Activated T-cell treated with anti-CD3 and anti-CD28 coated beads, Interleukin-2, amount 50 U/mL, for 24 hours (primary cell): ENCODE measurements at regions not wholly inside any gene's neighbourhood (a gene's known extent, or its start where the extent isn't known, plus 50 kb on each side); places are given as distances from the start of the nearest gene placed in this dataset.

Experiments
- DNase-seq: peaks from one replicate; pipeline ENCODE4 v3.0.0-alpha.2; 2020
- H3K27ac Mint-ChIP-seq: 2 replicates; pipeline ENCODE4 v1.8.0; 2020; ENCODE audit warnings: mild to moderate bottlenecking, mixed read lengths
- H3K27me3 Mint-ChIP-seq: 2 replicates; pipeline ENCODE4 v1.8.0; 2020; ENCODE audit warnings: mixed read lengths
- H3K36me3 Mint-ChIP-seq: 2 replicates; pipeline ENCODE4 v1.8.0; 2020; ENCODE audit warnings: low read depth, mixed read lengths
- H3K4me1 Mint-ChIP-seq: 2 replicates; pipeline ENCODE4 v1.8.0; 2020; ENCODE audit warnings: low read depth, mixed read lengths
- H3K4me3 Mint-ChIP-seq: 2 replicates; pipeline ENCODE4 v1.8.0; 2020; ENCODE audit warnings: mild to moderate bottlenecking, moderate library complexity, mixed read lengths
- H3K9me3 Mint-ChIP-seq: 2 replicates; pipeline ENCODE4 v1.8.0; 2020; ENCODE audit warnings: mixed read lengths

DNA sequence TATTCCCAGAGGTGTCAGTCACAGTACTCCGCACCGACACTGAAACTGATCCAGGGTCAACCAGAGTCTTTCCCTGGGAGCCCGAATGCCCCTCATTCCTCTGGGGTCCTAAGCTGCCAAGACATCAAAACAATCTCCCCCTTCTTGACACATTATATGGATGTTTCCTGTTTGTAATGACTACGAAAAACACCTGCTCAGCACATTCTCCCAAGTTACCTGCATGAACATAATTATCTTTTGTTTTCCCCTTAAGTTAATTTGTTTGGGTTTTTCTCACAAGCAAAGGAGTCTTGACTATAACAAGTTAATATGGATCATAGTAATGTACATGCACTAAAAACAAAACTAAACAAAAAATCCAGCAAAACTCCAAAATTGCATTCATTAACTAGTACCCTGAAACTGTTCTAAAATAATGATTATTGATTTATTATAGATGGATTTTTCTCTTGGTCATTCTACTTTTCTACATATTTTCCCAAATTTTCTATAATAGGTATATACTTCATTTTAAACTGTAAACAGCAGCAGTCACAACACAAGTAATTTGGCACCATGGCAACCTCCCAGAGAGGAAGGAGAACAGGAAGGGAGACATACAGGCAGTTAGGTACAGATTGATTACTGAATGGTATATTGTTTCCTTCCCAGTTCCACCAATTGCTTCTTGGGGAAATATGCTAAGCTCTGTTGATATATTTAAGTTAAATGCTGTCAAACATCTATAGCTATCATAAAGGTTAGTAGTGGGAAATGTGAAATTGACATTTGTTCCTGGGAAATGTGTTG lies 631.5 kb downstream of the METTL15 start:
- Mint-ChIP-seq H3K9me3 (peaks cover 5% of the 10 kb centered on the region), H3K4me3 (no peak overlapping the region), H3K36me3 (no peaks in the 10 kb centered on the region), H3K27ac (no peak overlapping the region), H3K4me1 (no peaks in the 10 kb centered on the region), H3K27me3 (no peaks in the 10 kb centered on the region)
- no peak for DNase-seq

GRCh38 chr11:28738549-28738948 lies 630.4 kb downstream of the METTL15 start:
- Mint-ChIP-seq H3K4me1 (no peaks in the 10 kb centered on the region), H3K9me3 (peaks cover 5% of the 10 kb centered on the region)
- no peak for DNase-seq

DNA sequence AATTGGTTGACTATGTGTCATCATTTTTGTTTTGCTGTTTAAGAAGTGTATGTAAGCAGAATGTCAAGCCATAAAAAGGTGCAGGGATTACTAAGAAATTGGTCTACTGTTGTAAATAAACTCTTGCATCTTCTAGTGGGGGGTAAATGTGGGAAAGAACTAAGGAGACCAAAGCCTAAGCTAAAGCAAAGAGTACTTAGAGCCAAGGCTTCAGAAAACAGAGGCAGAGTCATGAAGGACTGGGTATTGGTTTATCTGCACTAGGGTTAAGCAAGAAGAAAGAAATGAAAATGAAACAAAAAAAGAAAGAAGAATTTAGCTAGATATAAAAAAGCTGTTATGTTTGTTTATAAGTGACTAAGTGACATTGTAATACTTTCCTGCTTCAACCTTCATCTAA lies 628.1 kb downstream of the METTL15 start:
- DNase-seq, result no peak
- H3K4me1 Mint-ChIP-seq, result no peaks in the 10 kb centered on the region
- H3K9me3 Mint-ChIP-seq, result peaks cover 5% of the 10 kb centered on the region
- H3K36me3 Mint-ChIP-seq, result no peaks in the 10 kb centered on the region
- H3K4me3 Mint-ChIP-seq, result no peak overlapping the region
- H3K27me3 Mint-ChIP-seq, result no peaks in the 10 kb centered on the region
- no peak overlapping the region for H3K27ac Mint-ChIP-seq

More at GRCh38 chr11:28738549-28738948, 630.4 kb downstream of the METTL15 start:
- Mint-ChIP-seq H3K27ac (no peak overlapping the region), H3K4me3 (no peak overlapping the region), H3K36me3 (no peaks in the 10 kb centered on the region), H3K27me3 (no peaks in the 10 kb centered on the region)

- DNase-seq, result no peak
- H3K4me1 Mint-ChIP-seq, result no peaks in the 10 kb centered on the region
- no peaks in the 10 kb centered on the region for H3K27me3 Mint-ChIP-seq
- peaks cover 5% of the 10 kb centered on the region for H3K9me3 Mint-ChIP-seq
- H3K4me3 Mint-ChIP-seq, result no peak overlapping the region
- H3K27ac Mint-ChIP-seq, result no peak overlapping the region
- H3K36me3 Mint-ChIP-seq, result no peaks in the 10 kb centered on the region
Measured at GRCh38 chr11:28735511-28735910, 627.3 kb downstream of the METTL15 start.

DNA sequence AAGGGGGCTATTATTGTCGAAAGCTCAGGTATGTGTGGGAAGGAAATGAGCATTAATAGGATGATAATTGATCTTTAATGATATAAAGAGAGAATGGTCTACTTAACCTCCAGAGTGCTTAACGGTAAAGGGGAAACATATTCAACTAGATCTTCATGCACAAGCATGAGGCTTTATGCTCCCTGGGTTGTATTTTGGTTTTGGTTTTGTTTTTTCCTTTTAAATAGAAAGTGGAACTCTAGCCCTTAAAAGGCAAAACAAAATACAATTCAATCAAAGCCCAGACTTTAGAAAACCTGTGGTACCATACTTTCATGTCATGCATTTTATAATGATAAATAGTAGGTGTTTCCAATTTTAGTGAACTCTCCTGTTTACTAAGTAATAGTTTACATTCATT lies 622.7 kb downstream of the METTL15 start:
- Mint-ChIP-seq H3K9me3 (peaks cover 11% of the 10 kb centered on the region), H3K27me3 (no peaks in the 10 kb centered on the region), H3K27ac (no peak overlapping the region), H3K4me3 (no peak overlapping the region), H3K36me3 (no peaks in the 10 kb centered on the region), H3K4me1 (no peaks in the 10 kb centered on the region)
- no peak for DNase-seq

- no peaks in the 10 kb centered on the region for H3K27me3 Mint-ChIP-seq
- no peaks in the 10 kb centered on the region for H3K36me3 Mint-ChIP-seq
- no peak for DNase-seq
- H3K27ac Mint-ChIP-seq, result no peak overlapping the region
- no peaks in the 10 kb centered on the region for H3K4me1 Mint-ChIP-seq
- peaks cover 11% of the 10 kb centered on the region for H3K9me3 Mint-ChIP-seq
- H3K4me3 Mint-ChIP-seq, result no peak overlapping the region
Measured at GRCh38 chr11:28730336-28730735, 622.1 kb downstream of the METTL15 start.

GRCh38 chr11:28729339-28729738 lies 621.2 kb downstream of the METTL15 start:
- H3K4me1 Mint-ChIP-seq, result no peaks in the 10 kb centered on the region
- H3K4me3 Mint-ChIP-seq, result no peak overlapping the region
- H3K9me3 Mint-ChIP-seq, result peaks cover 9% of the 10 kb centered on the region
- no peaks in the 10 kb centered on the region for H3K36me3 Mint-ChIP-seq
- H3K27me3 Mint-ChIP-seq, result no peaks in the 10 kb centered on the region
- no peak for DNase-seq
- no peak overlapping the region for H3K27ac Mint-ChIP-seq

DNA sequence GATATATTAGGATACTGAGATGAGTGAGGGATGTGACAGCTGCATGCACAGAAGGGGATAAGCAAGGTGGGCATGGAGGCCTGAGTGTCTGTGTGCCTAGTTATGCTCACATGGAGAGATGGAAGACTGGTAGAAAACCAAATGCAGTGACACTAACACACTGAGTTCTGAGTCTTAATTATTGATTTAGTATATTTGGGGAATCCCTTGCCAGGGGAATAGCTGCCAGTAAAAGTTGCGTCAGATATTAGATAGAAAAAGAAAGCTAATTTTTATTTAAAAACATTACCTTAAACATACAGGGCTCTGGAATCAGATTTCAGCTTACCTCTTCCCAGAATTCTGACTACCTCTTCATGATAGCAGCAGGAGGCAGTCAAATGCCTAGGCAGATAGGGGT lies 620.5 kb downstream of the METTL15 start:
- DNase-seq, result no peak
- Mint-ChIP-seq H3K36me3 (no peaks in the 10 kb centered on the region), H3K9me3 (peaks cover 9% of the 10 kb centered on the region), H3K4me3 (no peak overlapping the region), H3K27me3 (no peaks in the 10 kb centered on the region), H3K4me1 (no peaks in the 10 kb centered on the region), H3K27ac (no peak overlapping the region)

DNA sequence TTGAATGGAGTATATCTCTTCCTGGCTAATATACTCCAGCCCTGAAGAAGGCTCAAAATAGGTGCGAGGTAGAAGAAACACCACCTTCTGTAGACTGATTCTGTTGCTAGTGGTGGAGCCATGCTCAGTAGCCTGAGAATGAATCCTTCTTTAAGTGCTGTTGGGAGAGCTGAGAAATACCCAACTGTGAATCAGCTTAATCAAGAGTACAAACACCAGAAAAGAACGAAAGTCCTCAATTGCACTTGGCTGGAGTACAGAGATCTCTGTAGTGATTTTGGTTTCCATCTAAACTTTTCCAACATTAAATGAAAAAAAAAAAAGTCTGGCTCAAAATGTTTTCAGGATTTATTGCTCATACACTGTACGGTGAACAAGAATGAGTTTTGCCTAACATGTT lies 619.1 kb downstream of the METTL15 start:
- peaks cover 9% of the 10 kb centered on the region for H3K9me3 Mint-ChIP-seq
- no peaks in the 10 kb centered on the region for H3K36me3 Mint-ChIP-seq
- no peak overlapping the region for H3K27ac Mint-ChIP-seq
- no peaks in the 10 kb centered on the region for H3K27me3 Mint-ChIP-seq
- no peaks in the 10 kb centered on the region for H3K4me1 Mint-ChIP-seq
- DNase-seq, result no peak
- no peak overlapping the region for H3K4me3 Mint-ChIP-seq

GRCh38 chr11:28726432-28726831 lies 618.2 kb downstream of the METTL15 start:
- no peaks in the 10 kb centered on the region for H3K4me1 Mint-ChIP-seq
- H3K36me3 Mint-ChIP-seq, result no peaks in the 10 kb centered on the region
- H3K27ac Mint-ChIP-seq, result no peak overlapping the region
- H3K4me3 Mint-ChIP-seq, result no peak overlapping the region
- H3K27me3 Mint-ChIP-seq, result no peaks in the 10 kb centered on the region
- no peak for DNase-seq
- peaks cover 9% of the 10 kb centered on the region for H3K9me3 Mint-ChIP-seq

DNA sequence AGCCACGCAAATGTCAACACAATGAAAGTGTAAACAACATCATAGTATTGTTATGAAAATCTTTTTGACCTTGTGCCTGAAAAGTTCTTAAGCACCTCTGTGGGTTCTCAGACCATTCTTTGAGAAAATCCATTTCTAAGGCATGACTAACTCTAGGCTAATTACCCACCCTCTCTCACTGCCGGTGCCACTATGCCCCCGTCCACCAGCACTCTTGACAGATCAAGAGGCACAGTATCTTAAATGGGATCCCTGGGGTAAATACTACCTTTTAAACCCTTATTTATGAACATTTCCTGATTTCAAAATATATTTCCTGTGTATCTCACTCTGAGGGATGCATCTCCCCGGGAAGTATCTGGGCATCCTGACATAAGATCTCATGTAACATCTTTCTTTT lies 607.5 kb downstream of the METTL15 start:
- no peaks in the 10 kb centered on the region for H3K4me1 Mint-ChIP-seq
- H3K36me3 Mint-ChIP-seq, result no peaks in the 10 kb centered on the region
- no peak overlapping the region for H3K4me3 Mint-ChIP-seq
- H3K9me3 Mint-ChIP-seq, result no peaks in the 10 kb centered on the region
- H3K27ac Mint-ChIP-seq, result no peak overlapping the region
- no peak for DNase-seq
- H3K27me3 Mint-ChIP-seq, result no peaks in the 10 kb centered on the region

DNA sequence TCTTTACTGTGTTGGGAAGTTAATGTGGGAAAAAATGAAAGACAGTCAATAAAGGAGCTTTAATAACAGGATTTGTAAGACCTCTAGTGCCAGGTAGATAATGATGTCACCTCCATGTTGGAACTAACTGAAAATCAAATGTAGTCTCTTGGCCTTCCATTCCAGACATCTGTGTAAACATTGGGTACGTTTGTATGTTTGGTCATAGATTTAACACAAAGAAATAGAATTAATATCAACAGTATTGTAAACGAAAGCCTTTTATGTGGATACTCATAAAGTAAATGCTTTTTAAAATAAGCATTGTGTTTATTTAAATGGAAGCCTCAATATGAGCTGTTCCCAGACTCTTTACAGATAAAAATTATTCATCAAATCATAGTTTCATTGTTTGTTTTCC lies 605.7 kb downstream of the METTL15 start:
- Mint-ChIP-seq H3K36me3 (no peaks in the 10 kb centered on the region), H3K27me3 (no peaks in the 10 kb centered on the region), H3K4me1 (no peaks in the 10 kb centered on the region), H3K27ac (no peak overlapping the region), H3K4me3 (no peak overlapping the region), H3K9me3 (no peaks in the 10 kb centered on the region)
- DNase-seq, result no peak

DNA sequence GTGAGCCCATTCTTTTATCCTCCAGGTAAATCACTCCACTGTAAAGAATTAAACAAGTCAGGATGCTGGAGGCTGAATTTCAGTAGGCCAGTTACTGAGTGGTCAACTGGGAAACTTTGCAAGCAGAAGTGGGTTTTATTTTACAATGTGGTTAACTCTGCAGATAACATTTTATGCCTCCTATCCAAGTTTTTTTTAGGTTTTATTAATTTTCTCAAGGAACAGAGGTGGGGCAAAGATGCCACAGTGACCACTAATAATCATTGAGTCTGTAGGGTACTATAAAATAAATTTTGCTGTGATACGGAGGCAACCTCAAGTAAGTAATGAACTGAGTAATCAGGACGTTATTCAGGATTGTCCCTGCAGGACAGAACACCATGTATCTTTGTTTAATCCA lies 599.9 kb downstream of the METTL15 start:
- DNase-seq, result no peak
- Mint-ChIP-seq H3K4me3 (no peak overlapping the region), H3K36me3 (no peaks in the 10 kb centered on the region), H3K27ac (no peak overlapping the region), H3K4me1 (no peaks in the 10 kb centered on the region), H3K27me3 (no peaks in the 10 kb centered on the region), H3K9me3 (no peaks in the 10 kb centered on the region)

DNA sequence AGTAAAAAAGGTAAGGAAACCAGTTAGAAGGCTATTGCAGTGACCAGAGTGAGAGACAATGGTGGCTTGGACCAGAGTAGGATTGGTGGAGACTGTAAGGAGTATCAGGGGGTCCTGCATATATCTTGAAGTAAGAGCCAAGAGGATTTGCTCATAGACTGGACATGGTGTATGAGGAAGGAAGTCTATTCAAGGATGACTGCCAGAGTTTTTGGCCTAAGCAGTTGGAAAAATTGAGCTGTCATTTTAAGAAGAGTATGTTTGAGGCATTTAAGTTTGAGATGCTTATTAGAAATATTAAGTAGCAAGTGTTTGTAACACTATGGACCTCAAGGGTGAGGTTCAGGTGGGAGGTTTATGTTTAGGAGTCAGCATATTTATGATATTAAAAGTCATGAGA lies 596.6 kb downstream of the METTL15 start:
- Mint-ChIP-seq H3K4me3 (no peak overlapping the region), H3K9me3 (no peaks in the 10 kb centered on the region), H3K27me3 (no peaks in the 10 kb centered on the region), H3K4me1 (no peaks in the 10 kb centered on the region), H3K36me3 (no peaks in the 10 kb centered on the region), H3K27ac (no peak overlapping the region)
- DNase-seq, result no peak

DNA sequence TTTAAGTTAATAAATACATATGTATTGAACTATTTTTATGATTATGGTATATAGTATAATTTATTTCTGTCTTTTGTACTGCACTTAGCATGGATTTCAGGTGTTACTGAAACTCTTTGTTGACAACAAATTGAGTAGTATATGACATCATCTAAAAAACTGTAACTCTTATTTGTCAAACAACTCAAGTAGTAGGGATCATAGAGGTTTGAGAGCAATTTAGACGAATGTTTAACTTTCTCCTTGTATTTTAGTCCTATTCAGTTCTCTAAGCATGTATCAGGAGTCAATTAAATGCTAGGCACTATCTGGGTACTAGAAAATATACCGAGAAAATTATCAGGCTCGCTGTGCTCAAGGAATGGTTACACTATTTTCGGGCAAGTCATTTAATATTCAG lies 595.2 kb downstream of the METTL15 start:
- H3K4me3 Mint-ChIP-seq, result no peak overlapping the region
- no peak for DNase-seq
- no peak overlapping the region for H3K27ac Mint-ChIP-seq
- H3K36me3 Mint-ChIP-seq, result no peaks in the 10 kb centered on the region
- H3K9me3 Mint-ChIP-seq, result no peaks in the 10 kb centered on the region
- no peaks in the 10 kb centered on the region for H3K4me1 Mint-ChIP-seq
- no peaks in the 10 kb centered on the region for H3K27me3 Mint-ChIP-seq

- H3K4me3 Mint-ChIP-seq, result no peak overlapping the region
- no peak for DNase-seq
- H3K36me3 Mint-ChIP-seq, result no peaks in the 10 kb centered on the region
- no peaks in the 10 kb centered on the region for H3K9me3 Mint-ChIP-seq
- H3K4me1 Mint-ChIP-seq, result no peaks in the 10 kb centered on the region
- no peak overlapping the region for H3K27ac Mint-ChIP-seq
- H3K27me3 Mint-ChIP-seq, result no peaks in the 10 kb centered on the region
Measured at GRCh38 chr11:28702871-28703270, 594.7 kb downstream of the METTL15 start.
